Ishikawa (cell line): ENCODE measurements at regions not wholly inside any gene's neighbourhood (a gene's known extent, or its start where the extent isn't known, plus 50 kb on each side); places are given as distances from the start of the nearest gene placed in this dataset.

Experiments used
- CEBPB ChIP-seq: IDR thresholded peaks from 2 replicates; pipeline ENCODE4 v1.6.1; 2012
- FOXM1 ChIP-seq: IDR thresholded peaks from 2 replicates; pipeline ENCODE4 v1.6.1; 2012; ENCODE audit warnings: low read depth, borderline replicate concordance
- RAD21 ChIP-seq: IDR thresholded peaks from 2 replicates; pipeline ENCODE4 v1.6.1; 2012; ENCODE audit warnings: low read depth
- TAF1 ChIP-seq: IDR thresholded peaks from 2 replicates; pipeline ENCODE4 v1.6.1; 2012; ENCODE audit warnings: low read depth, mild to moderate bottlenecking
- TEAD4 ChIP-seq: IDR thresholded peaks from 2 replicates; pipeline ENCODE4 v1.6.1; 2012
- ZBTB7A ChIP-seq: IDR thresholded peaks from 2 replicates; pipeline ENCODE4 v1.6.1; 2012; ENCODE audit warnings: low read depth
- TF ChIP-seq, protein P1 (sequence below): IDR thresholded peaks from 2 replicates; pipeline ENCODE4 v1.6.1; 2012
- TF ChIP-seq, protein P2 (sequence below): IDR thresholded peaks from 2 replicates; pipeline ENCODE4 v1.6.1; 2012; ENCODE audit warnings: low read depth, mild to moderate bottlenecking
- TF ChIP-seq, protein P3 (sequence below): IDR thresholded peaks from 2 replicates; pipeline ENCODE4 v1.6.1; 2012

DNA sequence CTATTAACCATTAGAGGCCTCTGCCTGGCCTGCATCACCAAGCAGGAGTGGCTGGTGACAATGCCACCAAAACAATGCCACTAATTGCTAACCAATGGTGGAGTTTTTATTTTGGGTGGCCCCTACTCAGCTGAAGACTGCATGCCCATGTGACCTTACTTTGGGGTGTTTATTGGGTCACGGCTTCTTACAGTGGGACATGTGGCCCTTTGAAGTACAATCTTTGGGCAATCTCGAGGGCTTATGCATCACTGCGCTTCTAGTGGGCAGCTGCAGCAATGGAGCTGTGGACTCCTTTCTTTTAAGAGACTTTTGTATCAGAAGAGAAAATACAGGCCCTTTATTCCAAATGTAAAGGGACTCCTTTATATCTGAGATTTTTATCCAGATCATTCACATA lies 85.7 kb downstream of the IGLL5 start:
- TF ChIP-seq TAF1 (no peak), TEAD4 (no peak), CEBPB (no peak), FOXM1 (no peak), RAD21 (no peak), ZBTB7A (no peak)
- TF ChIP-seq, protein P1, sequence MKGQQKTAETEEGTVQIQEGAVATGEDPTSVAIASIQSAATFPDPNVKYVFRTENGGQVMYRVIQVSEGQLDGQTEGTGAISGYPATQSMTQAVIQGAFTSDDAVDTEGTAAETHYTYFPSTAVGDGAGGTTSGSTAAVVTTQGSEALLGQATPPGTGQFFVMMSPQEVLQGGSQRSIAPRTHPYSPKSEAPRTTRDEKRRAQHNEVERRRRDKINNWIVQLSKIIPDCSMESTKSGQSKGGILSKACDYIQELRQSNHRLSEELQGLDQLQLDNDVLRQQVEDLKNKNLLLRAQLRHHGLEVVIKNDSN, result no peak
- TF ChIP-seq, protein P2, sequence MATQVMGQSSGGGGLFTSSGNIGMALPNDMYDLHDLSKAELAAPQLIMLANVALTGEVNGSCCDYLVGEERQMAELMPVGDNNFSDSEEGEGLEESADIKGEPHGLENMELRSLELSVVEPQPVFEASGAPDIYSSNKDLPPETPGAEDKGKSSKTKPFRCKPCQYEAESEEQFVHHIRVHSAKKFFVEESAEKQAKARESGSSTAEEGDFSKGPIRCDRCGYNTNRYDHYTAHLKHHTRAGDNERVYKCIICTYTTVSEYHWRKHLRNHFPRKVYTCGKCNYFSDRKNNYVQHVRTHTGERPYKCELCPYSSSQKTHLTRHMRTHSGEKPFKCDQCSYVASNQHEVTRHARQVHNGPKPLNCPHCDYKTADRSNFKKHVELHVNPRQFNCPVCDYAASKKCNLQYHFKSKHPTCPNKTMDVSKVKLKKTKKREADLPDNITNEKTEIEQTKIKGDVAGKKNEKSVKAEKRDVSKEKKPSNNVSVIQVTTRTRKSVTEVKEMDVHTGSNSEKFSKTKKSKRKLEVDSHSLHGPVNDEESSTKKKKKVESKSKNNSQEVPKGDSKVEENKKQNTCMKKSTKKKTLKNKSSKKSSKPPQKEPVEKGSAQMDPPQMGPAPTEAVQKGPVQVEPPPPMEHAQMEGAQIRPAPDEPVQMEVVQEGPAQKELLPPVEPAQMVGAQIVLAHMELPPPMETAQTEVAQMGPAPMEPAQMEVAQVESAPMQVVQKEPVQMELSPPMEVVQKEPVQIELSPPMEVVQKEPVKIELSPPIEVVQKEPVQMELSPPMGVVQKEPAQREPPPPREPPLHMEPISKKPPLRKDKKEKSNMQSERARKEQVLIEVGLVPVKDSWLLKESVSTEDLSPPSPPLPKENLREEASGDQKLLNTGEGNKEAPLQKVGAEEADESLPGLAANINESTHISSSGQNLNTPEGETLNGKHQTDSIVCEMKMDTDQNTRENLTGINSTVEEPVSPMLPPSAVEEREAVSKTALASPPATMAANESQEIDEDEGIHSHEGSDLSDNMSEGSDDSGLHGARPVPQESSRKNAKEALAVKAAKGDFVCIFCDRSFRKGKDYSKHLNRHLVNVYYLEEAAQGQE, result no peak
- TF ChIP-seq, protein P3, sequence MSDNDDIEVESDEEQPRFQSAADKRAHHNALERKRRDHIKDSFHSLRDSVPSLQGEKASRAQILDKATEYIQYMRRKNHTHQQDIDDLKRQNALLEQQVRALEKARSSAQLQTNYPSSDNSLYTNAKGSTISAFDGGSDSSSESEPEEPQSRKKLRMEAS, result no peak
